ENCODE measurements at regions not wholly inside any gene's neighbourhood (a gene's known extent, or its start where the extent isn't known, plus 50 kb on each side); places are given as distances from the start of the nearest gene placed in this dataset.
"Not testable (repeated sequence)": the region's sequence is repeated elsewhere in the genome, so short reads cannot be mapped to it uniquely, and the experiment has no call there.

- DNase-seq, result no peak
These were observed 351.3 kb upstream of the KITLG start for GRCh38 chr12:88931598-88931997.

GRCh38 chr12:88925454-88925853, 345.2 kb upstream of the KITLG start:
- no peak for DNase-seq

GRCh38 chr12:88924162-88924561, 343.9 kb upstream of the KITLG start:
- no peak for DNase-seq

GRCh38 chr12:88923631-88924030, 343.4 kb upstream of the KITLG start:
- no peak for DNase-seq

- DNase-seq, result no peak
These were observed 342.5 kb upstream of the KITLG start for GRCh38 chr12:88922816-88923215.

GRCh38 chr12:88921890-88922532, 341.7 kb upstream of the KITLG start:
- no peak for DNase-seq

- no peak for DNase-seq
These were observed 341.2 kb upstream of the KITLG start for GRCh38 chr12:88921434-88921833.

GRCh38 chr12:88918161-88918560, 337.9 kb upstream of the KITLG start:
- no peak for DNase-seq

- no peak for DNase-seq
These were observed 334.7 kb upstream of the KITLG start for GRCh38 chr12:88914967-88915366.

- no peak for DNase-seq
These were observed 329.2 kb upstream of the KITLG start for GRCh38 chr12:88909510-88909909.

- no peak for DNase-seq
These were observed 328.1 kb upstream of the KITLG start for GRCh38 chr12:88908345-88908744.

GRCh38 chr12:88904705-88905104, 324.4 kb upstream of the KITLG start:
- no peak for DNase-seq

GRCh38 chr12:88903333-88903732, 323.1 kb upstream of the KITLG start:
- DNase-seq, result no peak

GRCh38 chr12:88897723-88898122, 317.5 kb upstream of the KITLG start:
- DNase-seq, result no peak

- DNase-seq, result no peak
These were observed 316.7 kb upstream of the KITLG start for GRCh38 chr12:88896958-88897357.

- DNase-seq, result peak; percentile 48
These were observed 315.4 kb upstream of the KITLG start for GRCh38 chr12:88895634-88896033.

- no peak for DNase-seq
These were observed 313.5 kb upstream of the KITLG start for GRCh38 chr12:88893801-88894200.

- not testable (repeated sequence) for DNase-seq
These were observed 311.2 kb upstream of the KITLG start for GRCh38 chr12:88891434-88891833.

- DNase-seq, result no peak
These were observed 309.2 kb upstream of the KITLG start for GRCh38 chr12:88889326-88890110.

GRCh38 chr12:88884600-88884999, 304.3 kb upstream of the KITLG start:
- DNase-seq, result no peak

- DNase-seq, result no peak
These were observed 302.4 kb upstream of the KITLG start for GRCh38 chr12:88882662-88883061.

GRCh38 chr12:88880051-88880450, 299.8 kb upstream of the KITLG start:
- DNase-seq, result no peak

GRCh38 chr12:88878295-88878694, 298.0 kb upstream of the KITLG start:
- no peak for DNase-seq

- DNase-seq, result no peak
These were observed 296.6 kb upstream of the KITLG start for GRCh38 chr12:88876857-88877256.

All from GDM1 (cell line).